ENCODE measurements at regions not wholly inside any gene's neighbourhood (a gene's known extent, or its start where the extent isn't known, plus 50 kb on each side); places are given as distances from the start of the nearest gene placed in this dataset.

DNA sequence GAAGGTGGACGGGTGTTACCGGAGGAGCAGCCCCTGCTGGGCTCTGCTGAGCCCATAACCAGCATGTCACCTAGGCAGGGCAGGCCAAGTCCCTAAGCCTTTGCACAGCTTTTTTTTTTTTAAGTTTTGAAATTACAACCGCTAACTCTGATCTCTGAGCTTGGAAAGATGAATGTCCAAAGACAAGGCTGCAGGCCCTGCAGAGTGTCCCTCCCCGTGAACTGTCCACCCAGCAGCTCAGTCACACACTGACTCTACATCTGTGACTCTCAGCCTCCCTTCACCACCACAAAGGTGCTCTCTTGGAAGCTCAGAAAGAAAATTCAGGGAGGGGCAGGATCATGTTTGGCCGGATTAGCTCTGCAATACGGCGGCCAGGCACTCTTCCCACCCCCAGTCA, 119.0 kb upstream of the PPP1R26 start:
- TF ChIP-seq TAF1 (IDR thresholded peaks at IDR 0.05; ENCODE audit: borderline replicate concordance, insufficient read depth, low read length) (no peak), FOXP2 (optimal IDR thresholded peaks at IDR 0.05; ENCODE audit: borderline replicate concordance, extremely low read depth, extremely low read length, insufficient read depth) (no peak), REST (IDR thresholded peaks at IDR 0.05; ENCODE audit: insufficient read depth in 1 of 2, low read depth in 2 of 2, low read length in 2 of 2) (no peak), SIN3A (IDR thresholded peaks at IDR 0.05; ENCODE audit: borderline replicate concordance, insufficient read depth, low read length) (no peak), POLR2AphosphoS5 (IDR thresholded peaks at IDR 0.05; ENCODE audit: low read depth, low read length) (no peak)

DNA sequence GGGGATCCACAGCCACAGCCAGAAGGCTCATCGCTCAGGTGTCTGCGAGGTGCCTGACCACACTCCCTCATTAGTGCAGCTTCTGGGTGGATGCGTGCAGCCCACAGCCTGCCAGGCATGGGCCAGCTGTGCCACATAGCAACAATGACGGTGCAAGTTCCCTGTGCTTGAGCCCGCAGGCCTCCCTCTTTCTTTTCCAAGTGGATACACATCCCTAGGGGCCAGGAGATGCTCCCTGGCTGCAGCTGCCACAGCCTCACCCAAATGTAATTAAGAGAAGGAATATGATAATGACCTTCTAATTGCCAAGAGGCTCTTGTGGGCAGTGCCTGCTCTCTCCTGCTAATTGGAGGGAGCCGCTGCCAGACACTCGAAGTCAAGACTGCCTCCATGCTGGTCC, 116.0 kb upstream of the PPP1R26 start:
- TF ChIP-seq FOXP2 (optimal IDR thresholded peaks at IDR 0.05; ENCODE audit: borderline replicate concordance, extremely low read depth, extremely low read length, insufficient read depth) (no peak), TAF1 (IDR thresholded peaks at IDR 0.05; ENCODE audit: borderline replicate concordance, insufficient read depth, low read length) (no peak), SIN3A (IDR thresholded peaks at IDR 0.05; ENCODE audit: borderline replicate concordance, insufficient read depth, low read length) (no peak), POLR2AphosphoS5 (IDR thresholded peaks at IDR 0.05; ENCODE audit: low read depth, low read length) (no peak), REST (IDR thresholded peaks at IDR 0.05; ENCODE audit: insufficient read depth in 1 of 2, low read depth in 2 of 2, low read length in 2 of 2) (no peak)

- TF ChIP-seq POLR2AphosphoS5 (IDR thresholded peaks at IDR 0.05; ENCODE audit: low read depth, low read length) (no peak), FOXP2 (optimal IDR thresholded peaks at IDR 0.05; ENCODE audit: borderline replicate concordance, extremely low read depth, extremely low read length, insufficient read depth) (no peak), SIN3A (IDR thresholded peaks at IDR 0.05; ENCODE audit: borderline replicate concordance, insufficient read depth, low read length) (no peak), TAF1 (IDR thresholded peaks at IDR 0.05; ENCODE audit: borderline replicate concordance, insufficient read depth, low read length) (no peak)
These were observed 114.4 kb upstream of the PPP1R26 start for GRCh38 chr9:135365013-135365768.

GRCh38 chr9:135366104-135366503, 113.5 kb upstream of the PPP1R26 start:
- no peak for TF ChIP-seq POLR2AphosphoS5 (IDR thresholded peaks at IDR 0.05; ENCODE audit: low read depth, low read length)
- no peak for TF ChIP-seq FOXP2 (optimal IDR thresholded peaks at IDR 0.05; ENCODE audit: borderline replicate concordance, extremely low read depth, extremely low read length, insufficient read depth)
- no peak for TF ChIP-seq REST (IDR thresholded peaks at IDR 0.05; ENCODE audit: insufficient read depth in 1 of 2, low read depth in 2 of 2, low read length in 2 of 2)
- TF ChIP-seq TAF1 (IDR thresholded peaks at IDR 0.05; ENCODE audit: borderline replicate concordance, insufficient read depth, low read length) = no peak
- TF ChIP-seq SIN3A (IDR thresholded peaks at IDR 0.05; ENCODE audit: borderline replicate concordance, insufficient read depth, low read length) = no peak

DNA sequence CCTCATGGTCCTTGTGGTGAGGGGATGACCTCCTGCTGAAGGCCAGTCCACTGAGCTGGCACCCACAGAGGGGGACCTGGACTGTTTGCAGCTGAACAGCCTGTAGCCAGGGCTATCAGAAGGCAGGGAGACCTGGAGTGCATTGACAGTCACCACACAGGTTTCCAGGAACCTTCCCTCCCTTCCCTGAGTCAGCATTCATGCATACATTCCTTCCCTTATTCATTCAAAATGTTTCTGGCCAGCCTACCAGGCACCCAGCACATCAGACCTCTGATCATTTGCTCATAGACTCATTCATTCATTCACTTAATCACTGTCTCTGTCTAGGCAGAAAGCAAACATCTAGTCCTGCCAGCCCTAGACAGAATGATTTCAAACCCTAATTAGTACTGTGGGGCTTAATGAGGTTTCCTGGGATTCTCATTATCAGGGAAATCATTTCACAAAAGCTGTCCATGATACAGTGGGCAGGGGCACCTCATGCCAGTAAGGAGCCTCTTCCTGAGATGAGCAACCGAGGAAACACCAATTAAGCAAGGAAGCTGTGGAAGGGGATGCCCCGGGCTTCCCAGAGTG, 110.1 kb upstream of the PPP1R26 start:
- TF ChIP-seq POLR2AphosphoS5 (IDR thresholded peaks at IDR 0.05; ENCODE audit: low read depth, low read length) (no peak), FOXP2 (optimal IDR thresholded peaks at IDR 0.05; ENCODE audit: borderline replicate concordance, extremely low read depth, extremely low read length, insufficient read depth) (no peak), REST (IDR thresholded peaks at IDR 0.05; ENCODE audit: insufficient read depth in 1 of 2, low read depth in 2 of 2, low read length in 2 of 2) (no peak)
